NCI-H128 (cell line): ENCODE measurements at regions not wholly inside any gene's neighbourhood (a gene's known extent, or its start where the extent isn't known, plus 50 kb on each side); places are given as distances from the start of the nearest gene placed in this dataset.

Experiments
- DNase-seq: peaks from one replicate; lab custom pipeline; 2025; ENCODE audit not compliant: unreplicated experiment; lab: John Stamatoyannopoulos, UW

DNA sequence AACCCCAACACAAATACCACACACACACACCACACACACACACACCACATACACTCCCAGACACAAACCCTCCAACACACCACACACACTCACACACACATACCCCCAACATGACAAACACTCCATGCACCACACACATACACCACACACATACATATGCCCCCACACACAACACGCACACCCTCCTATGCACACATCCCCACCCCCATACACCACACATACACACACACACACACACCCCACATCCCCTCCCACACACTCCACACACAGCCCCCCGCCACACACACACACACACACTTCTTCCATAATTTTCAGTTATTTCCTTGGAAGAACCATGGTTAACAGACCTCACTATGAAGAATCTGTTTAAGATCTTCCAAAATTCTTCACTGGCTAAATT, 173.5 kb upstream of the KCNIP4 start:
- DNase-seq = no peak

DNA sequence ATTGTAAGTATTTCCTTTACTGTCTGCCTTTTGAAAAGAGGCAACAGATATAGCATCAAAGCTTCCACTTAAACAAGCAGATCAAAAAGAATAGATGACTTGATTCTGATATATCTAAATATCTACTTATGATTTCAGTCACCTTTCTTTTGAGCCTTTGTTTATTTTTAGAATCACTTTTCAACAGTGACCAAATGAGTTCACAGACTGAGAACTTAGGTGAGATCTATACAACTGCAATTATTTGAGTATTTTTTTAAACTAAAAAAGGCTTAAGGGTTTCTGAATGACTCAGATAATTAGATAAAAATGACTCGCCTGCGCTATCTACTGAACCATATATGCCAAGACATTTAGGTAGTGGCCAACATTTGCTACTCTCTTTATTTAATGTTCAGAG, 166.7 kb upstream of the KCNIP4 start:
- DNase-seq = no peak

- no peak for DNase-seq
These were observed 155.2 kb upstream of the KCNIP4 start for GRCh38 chr4:22103768-22104167.

GRCh38 chr4:22099896-22100295, 151.3 kb upstream of the KCNIP4 start:
- DNase-seq = no peak

- no peak for DNase-seq
These were observed 149.0 kb upstream of the KCNIP4 start for GRCh38 chr4:22097596-22097995.

GRCh38 chr4:22094217-22094616, 145.6 kb upstream of the KCNIP4 start:
- DNase-seq = no peak

DNA sequence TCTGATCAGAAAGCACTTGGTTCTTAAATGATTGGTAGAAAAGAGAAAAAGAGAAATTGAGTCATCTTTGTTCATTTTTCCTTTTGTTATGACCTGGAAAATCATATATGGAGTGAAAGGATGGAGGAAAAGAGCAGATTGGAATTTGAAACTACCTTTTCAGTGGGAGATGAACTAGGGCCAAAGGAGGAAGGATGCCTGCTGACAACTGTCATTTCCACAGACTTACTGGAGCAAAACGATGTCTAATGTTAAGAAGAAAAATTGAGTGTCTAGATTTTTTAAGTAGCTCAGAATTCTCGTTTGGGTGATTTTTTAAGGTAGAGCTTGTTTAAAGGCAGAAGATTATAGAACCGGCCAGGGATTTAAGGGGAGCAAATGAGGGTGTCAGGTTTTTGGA, 144.6 kb upstream of the KCNIP4 start:
- DNase-seq = no peak

GRCh38 chr4:22091906-22092305, 143.3 kb upstream of the KCNIP4 start:
- DNase-seq = no peak

GRCh38 chr4:22091352-22091717, 142.8 kb upstream of the KCNIP4 start:
- DNase-seq = no peak

GRCh38 chr4:22090661-22091351, 142.2 kb upstream of the KCNIP4 start:
- no peak for DNase-seq

DNA sequence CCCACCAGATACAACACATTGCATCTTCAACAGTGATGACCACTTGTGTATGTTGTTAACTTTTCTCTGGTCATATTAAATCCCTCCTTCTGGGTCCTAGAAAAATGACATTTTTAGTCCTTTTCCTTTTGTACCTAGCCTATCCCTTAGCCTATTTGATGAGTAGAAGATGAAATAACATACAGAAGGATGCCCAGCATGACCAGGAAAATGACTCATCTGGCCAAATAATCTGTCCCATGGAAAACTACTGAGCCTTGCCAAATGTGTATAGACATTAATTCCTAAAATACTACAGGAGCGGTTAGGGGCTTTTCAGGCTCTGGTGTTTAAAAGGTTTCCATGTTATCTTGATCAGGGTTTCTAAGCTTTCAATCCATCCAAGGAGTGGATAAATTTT, 129.0 kb upstream of the KCNIP4 start:
- no peak for DNase-seq

- no peak for DNase-seq
These were observed 124.2 kb upstream of the KCNIP4 start for GRCh38 chr4:22072726-22073125.

GRCh38 chr4:22072240-22072639, 123.7 kb upstream of the KCNIP4 start:
- DNase-seq = no peak

DNA sequence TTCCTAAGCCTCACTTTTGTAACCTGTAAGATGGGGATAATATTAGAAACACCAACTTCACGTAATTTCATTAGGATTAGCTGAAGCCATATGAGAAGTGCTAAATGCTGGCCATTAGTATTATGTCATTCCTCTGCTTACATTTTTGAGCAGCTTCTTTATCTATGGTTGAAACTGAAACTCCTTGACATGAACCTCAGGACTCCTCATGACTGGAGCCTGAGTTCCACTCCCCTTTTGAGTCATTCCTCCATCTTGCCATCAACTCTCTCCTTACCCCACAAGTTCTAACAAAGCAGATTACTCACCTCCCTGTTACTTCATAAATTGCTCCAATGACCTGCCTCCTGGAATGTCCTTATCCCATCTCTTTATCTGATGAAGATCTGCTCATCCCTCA, 123.2 kb upstream of the KCNIP4 start:
- DNase-seq = no peak

DNA sequence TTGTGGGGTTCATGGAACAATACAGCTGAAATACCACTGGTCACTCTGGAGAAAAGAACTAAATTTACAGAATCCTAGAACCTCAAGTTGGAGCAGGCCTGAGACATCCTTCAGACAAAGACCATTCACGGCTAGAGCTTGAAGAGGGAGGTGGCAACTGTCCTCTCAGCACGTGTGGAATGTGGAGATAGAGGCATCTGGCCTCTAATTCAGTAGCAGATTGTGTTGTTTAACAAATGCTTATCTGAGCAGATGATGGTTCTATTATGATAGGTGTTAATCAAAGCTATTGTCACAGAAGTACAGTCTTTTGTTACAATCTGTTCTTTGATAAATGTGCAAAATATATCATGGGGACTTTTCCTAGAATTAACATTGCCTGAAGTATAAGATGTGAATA, 121.7 kb upstream of the KCNIP4 start:
- no peak for DNase-seq

DNA sequence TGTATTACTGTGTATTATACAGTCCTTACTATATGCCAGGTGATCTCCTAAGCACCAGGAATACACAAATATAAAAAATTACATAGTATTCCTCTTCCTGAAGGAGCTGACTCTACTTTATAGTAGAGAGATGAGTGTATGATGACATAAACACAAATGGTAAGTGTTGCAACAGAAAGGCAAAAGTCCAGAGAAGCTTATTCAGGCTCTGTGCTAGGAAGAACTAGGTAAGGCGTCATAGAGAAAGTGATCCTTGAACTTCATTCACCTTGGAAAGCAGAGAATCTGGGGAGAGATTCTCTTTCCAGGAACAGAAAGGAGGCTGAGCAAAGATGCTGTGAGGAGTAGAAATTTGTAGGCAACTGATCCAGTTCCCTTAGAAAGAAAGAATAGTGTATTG, 115.0 kb upstream of the KCNIP4 start:
- DNase-seq = no peak

DNA sequence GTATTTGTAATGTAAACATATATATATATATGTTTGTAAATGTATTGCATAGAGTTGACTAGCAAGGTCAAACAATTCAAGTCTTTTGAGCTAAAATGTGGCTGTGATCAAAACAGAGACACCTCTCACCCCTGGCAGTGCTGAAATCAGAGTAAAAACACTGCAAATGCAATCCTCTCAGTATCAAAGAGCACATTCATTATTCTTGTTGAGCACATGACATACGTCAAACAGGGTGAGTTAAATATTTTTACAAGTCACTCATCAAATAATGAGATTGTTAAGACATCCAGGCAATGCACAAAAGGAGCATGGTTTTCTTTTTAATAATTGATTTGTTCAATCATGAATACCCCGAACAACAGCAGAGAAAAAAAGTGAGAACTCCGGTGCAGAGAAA, 114.1 kb upstream of the KCNIP4 start:
- no peak for DNase-seq

- DNase-seq = no peak
These were observed 107.4 kb upstream of the KCNIP4 start for GRCh38 chr4:22055954-22056353.

GRCh38 chr4:22052076-22052475, 103.5 kb upstream of the KCNIP4 start:
- no peak for DNase-seq

GRCh38 chr4:22048323-22048722, 99.8 kb upstream of the KCNIP4 start:
- no peak for DNase-seq

DNA sequence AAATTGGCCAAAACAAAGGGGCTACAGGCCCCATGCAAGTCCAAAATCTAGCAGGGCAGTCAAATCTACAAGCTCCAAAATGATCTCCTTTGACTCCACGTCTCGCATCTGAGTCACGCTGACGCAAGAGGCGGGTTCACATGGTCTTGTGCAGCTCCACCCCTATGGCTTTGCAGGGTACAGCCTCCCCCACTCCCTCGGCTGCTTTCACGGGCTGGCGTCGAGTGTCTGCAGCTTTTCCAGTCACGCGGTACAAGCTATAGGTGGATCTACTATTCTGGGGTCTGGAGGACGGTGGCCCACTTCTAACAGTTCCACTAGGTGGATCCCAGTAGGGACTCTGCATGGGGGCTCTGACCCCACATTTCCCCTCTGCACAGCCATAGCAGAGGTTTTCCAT, 99.2 kb upstream of the KCNIP4 start:
- no peak for DNase-seq

GRCh38 chr4:22045051-22045630, 96.6 kb upstream of the KCNIP4 start:
- DNase-seq = no peak

- DNase-seq = no peak
These were observed 82.9 kb upstream of the KCNIP4 start for GRCh38 chr4:22031423-22031822.
